ENCODE measurements at regions not wholly inside any gene's neighbourhood (a gene's known extent, or its start where the extent isn't known, plus 50 kb on each side); places are given as distances from the start of the nearest gene placed in this dataset.

GRCh38 chr12:124687917-124688316 lies 120.5 kb upstream of the NCOR2 start:
- peak in 43 of 56 donors; percentile 11 to 80 (median 37) for DNase-seq

- no peak for DNase-seq
Observed at GRCh38 chr12:124687174-124687902, 119.9 kb upstream of the NCOR2 start.

GRCh38 chr12:124686370-124687173 lies 119.2 kb upstream of the NCOR2 start:
- peak in 2 of 56 donors; percentile 11 to 55 for DNase-seq

GRCh38 chr12:124685689-124686369 lies 118.4 kb upstream of the NCOR2 start:
- DNase-seq = peak in 21 of 56 donors; percentile 13 to 53 (median 34)

GRCh38 chr12:124684971-124685688 lies 117.7 kb upstream of the NCOR2 start:
- DNase-seq = peak in 33 of 56 donors; percentile 19 to 68 (median 38)

- peak in 8 of 56 donors; percentile 25 to 63 (median 34) for DNase-seq
Observed at GRCh38 chr12:124684496-124684895, 117.1 kb upstream of the NCOR2 start.

GRCh38 chr12:124683152-124684124 lies 116.0 kb upstream of the NCOR2 start:
- no peak for DNase-seq

GRCh38 chr12:124682425-124683151 lies 115.2 kb upstream of the NCOR2 start:
- DNase-seq = no peak

- no peak for DNase-seq
Observed at GRCh38 chr12:124681779-124682391, 114.5 kb upstream of the NCOR2 start.

GRCh38 chr12:124680863-124681778 lies 113.7 kb upstream of the NCOR2 start:
- peak in 7 of 56 donors; percentile 10 to 41 (median 29) for DNase-seq

GRCh38 chr12:124679533-124680371 lies 112.3 kb upstream of the NCOR2 start:
- peak in 40 of 56 donors; percentile 8 to 79 (median 38) for DNase-seq

- DNase-seq = no peak
Observed at GRCh38 chr12:124679047-124679446, 111.6 kb upstream of the NCOR2 start.

GRCh38 chr12:124678421-124678893 lies 111.0 kb upstream of the NCOR2 start:
- DNase-seq = no peak

GRCh38 chr12:124677552-124678356 lies 110.3 kb upstream of the NCOR2 start:
- no peak for DNase-seq

GRCh38 chr12:124676714-124677462 lies 109.5 kb upstream of the NCOR2 start:
- no peak for DNase-seq

Data from nucleus accumbens (tissue), 56 donors.